HG03354 (cell line): ENCODE measurements at regions not wholly inside any gene's neighbourhood (a gene's known extent, or its start where the extent isn't known, plus 50 kb on each side); places are given as distances from the start of the nearest gene placed in this dataset.
"Not testable (repeated sequence)": the region's sequence is repeated elsewhere in the genome, so short reads cannot be mapped to it uniquely, and the experiment has no call there.

Experiments used
- ATAC-seq: cut with Tn5 transposase; IDR thresholded peaks from one replicate; pipeline ENCODE4 v1.9.1; 2021; ENCODE audit warnings: mild to moderate bottlenecking; ENCODE audit not compliant: unreplicated experiment, poor library complexity, severe bottlenecking

GRCh38 chr2:194698012-194698411, 959.0 kb upstream of the SLC39A10 start:
- ATAC-seq, result no peak

DNA sequence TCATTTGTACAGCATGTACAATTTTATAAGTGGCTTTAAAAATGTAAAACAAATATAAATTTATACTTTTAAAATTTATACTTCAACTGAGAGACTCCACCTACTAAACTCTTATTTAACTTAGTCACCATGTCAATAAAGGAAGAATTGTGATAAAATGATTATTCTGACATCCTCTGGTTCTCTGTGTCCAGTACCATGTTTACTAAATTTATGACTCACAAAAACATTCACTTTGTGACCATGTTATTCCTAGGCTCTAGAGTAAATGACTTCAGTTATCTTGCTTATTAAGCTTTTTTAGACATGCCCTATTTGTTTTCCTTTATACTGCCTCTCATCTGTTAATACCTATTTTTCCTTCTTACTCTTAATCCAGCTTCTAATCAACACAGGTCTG, 959.6 kb upstream of the SLC39A10 start:
- no peak for ATAC-seq

- ATAC-seq, result no peak
Measured at GRCh38 chr2:194696690-194697089, 960.3 kb upstream of the SLC39A10 start.

GRCh38 chr2:194686569-194686968, 970.5 kb upstream of the SLC39A10 start:
- no peak for ATAC-seq

- peak; percentile 59 for ATAC-seq
Measured at GRCh38 chr2:194674043-194674442, 983.0 kb upstream of the SLC39A10 start.

- ATAC-seq, result no peak
Measured at GRCh38 chr2:194672994-194673393, 984.0 kb upstream of the SLC39A10 start.

DNA sequence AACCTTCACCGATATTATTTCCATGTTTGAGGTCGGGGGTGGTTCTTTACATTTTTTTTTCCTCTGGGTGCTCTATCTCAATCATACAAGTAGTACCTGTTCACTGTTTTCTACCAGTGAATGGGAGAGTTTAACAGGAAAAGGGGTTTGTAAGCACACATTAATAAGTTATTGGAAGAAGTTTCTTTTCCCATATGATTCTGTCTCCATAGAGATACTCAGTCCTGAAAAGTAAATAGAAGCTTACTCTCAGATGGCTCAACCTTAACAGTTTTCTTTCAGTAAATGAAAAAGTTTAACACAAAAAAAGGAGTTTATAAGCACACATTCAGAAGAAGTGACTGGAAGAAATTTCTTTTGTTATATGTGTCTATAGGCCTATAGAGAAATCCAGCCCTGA, 995.6 kb upstream of the SLC39A10 start:
- no peak for ATAC-seq

- ATAC-seq, result not testable (repeated sequence)
Measured at GRCh38 chr2:194639057-194639456, 1018.0 kb upstream of the SLC39A10 start.

DNA sequence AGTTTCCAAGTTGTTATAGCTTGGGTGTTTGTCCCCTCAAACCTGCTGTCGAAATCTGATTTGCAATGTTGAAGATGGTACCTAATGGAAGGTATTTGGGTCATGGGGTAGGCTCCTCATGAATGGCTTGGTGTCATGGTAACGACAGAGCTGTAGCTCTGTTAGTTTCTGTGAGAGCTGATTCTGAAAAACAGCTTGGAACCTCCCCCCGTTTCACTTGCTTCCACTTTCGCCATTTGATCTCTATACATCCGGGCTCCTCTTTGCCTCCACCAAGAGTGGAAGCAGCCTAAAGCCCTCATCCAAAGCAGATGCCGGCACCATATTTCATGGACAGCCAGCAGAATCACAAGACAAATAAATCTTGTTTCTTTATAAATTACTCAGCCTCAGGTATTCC, 1035.1 kb upstream of the SLC39A10 start:
- ATAC-seq, result no peak

DNA sequence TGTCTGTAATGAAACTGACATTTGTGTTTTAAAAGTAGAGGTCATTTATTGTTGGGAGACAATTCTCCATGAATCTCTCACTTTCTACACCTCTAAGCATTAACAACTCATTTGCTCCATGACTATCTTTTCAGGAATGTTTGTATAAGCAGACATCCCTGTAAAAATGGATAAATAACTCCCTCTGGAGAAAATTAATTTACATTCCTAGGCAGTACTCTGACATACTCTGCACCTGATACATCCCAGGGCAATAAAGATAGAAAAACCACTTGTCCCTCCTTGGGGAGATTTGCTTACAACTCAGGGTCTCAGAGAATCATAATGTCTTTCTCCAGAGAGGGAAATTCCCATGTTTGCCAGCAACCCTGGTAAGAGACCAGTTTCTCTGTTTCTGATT, 1037.7 kb upstream of the SLC39A10 start:
- no peak for ATAC-seq

GRCh38 chr2:194618432-194618831, 1038.6 kb upstream of the SLC39A10 start:
- ATAC-seq, result no peak

DNA sequence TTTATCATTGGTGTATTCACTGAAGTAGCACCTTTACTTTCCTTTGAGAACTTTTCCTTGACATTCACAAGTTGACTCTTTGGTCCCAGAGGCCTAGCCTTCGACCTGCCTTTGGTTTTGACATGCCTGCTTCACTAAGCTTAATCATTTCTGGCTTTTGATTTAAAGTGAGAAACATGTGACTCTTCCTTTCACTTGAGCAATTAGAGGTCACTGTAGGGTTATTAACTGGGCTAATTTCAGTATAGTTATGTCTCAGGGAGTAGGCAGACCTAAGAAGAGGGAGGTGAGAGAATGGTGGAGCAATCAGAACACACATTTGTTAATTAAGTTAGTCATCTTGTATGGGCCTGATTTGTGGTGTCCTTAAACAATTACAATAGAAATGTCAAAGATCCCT, 1040.7 kb upstream of the SLC39A10 start:
- ATAC-seq, result peak; percentile 78

- ATAC-seq, result no peak
Measured at GRCh38 chr2:194610297-194610696, 1046.7 kb upstream of the SLC39A10 start.

DNA sequence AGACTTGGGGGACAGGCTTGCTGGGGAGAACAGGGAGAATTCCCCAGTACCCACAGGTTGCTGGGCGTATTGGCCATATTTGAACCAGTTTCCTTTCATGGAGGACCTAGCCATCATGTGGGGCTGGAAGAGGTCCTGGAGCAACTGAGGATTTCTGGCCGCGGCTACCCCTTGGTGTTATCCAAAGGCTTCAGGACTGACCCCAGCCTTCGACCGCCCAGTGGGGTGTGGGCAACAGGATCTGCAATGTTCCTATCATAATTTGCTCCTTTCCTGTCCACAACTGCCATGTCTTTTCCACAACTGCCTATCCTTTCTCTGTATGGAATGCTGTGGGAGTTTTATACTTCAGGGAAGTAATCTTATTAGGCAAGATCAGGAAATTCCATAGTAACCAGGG, 1053.6 kb upstream of the SLC39A10 start:
- ATAC-seq, result no peak

DNA sequence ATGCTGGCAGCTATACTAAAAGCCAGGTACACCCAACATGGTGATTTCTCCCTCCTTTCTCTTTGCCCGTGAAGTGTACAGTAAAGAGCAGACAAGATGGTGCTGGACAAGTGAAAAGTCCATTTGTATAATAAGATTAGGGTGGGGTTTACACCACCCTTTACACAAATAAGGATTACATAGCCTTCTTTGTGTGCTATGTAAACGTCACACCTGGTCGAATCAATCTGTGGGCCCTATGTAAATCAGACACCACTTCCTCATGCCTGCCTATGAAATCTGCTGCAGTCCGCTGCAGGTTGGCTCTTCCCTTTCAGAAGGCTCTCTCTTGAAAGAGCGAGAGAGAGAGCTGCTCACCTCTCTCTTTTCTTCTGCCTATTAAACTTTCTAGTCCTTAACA, 1054.3 kb upstream of the SLC39A10 start:
- no peak for ATAC-seq

- ATAC-seq, result no peak
Measured at GRCh38 chr2:194591192-194591591, 1065.8 kb upstream of the SLC39A10 start.

DNA sequence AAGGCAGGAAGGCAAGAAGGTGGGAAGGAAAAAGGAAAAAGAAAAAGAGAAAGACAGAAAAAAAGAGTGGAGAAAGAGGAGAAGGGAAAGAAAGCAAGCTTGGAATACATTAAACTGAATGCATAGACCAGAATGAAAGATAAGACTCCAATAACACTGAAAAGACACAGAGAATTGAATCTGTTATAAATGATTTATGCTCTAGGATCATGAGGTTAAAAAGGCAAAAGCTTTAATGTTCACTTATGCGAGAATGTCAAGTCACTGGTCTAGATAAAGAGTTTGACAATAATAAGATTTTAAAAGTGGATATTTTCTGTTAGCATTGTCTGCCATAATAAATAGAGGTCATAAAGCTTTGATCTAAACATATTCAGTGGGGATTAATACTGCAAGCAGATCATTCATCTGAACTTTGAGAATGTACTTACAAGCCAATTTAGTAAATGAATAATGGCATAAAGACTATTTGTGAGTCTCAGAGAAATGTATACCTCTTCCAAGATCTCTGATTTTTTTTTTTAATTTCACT, 1069.2 kb upstream of the SLC39A10 start:
- no peak for ATAC-seq

- ATAC-seq, result peak; percentile 71
Measured at GRCh38 chr2:194567661-194568017, 1089.4 kb upstream of the SLC39A10 start.

GRCh38 chr2:194566907-194567660, 1089.9 kb upstream of the SLC39A10 start:
- ATAC-seq, result peak; percentile 93

DNA sequence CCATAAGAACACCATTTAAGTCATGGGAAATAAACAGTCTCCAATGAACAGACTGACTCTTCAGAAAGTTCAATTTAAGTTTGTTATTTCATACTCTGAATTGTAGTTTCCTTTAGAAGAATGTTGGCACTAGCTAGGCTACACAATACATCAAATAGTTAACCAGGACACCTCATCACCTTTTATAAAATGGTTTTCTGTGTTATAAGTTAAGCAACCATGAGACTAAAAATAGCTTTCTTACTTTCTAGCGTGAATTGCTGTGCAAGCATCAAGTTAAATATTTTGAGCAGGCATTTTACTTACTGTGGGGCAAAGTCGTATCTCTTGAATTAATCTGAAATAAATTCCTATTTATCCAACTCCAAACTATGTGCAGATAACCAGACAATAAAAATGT, 1092.6 kb upstream of the SLC39A10 start:
- no peak for ATAC-seq

DNA sequence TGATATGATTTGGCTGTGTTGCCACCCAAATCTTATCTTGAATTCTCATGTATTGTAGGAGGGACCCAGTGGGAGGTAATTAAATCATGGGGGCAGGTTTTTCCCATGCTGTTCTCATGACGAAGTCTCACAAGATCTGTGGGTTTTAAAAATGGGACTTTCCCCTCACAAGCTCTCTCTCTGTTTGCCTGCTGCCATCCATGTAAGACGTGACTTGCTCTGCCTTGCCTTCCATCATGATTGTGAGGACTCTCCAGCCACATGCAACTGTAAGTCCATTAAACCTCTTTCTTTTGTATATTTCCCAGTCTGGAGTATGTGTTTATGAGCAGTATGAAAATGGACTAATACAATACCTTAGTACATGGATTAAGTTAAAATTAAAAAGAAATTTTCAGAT, 1094.7 kb upstream of the SLC39A10 start:
- ATAC-seq, result no peak

- ATAC-seq, result no peak
Measured at GRCh38 chr2:194559964-194560363, 1097.1 kb upstream of the SLC39A10 start.
